H1 (cell line): ENCODE measurements at regions not wholly inside any gene's neighbourhood (a gene's known extent, or its start where the extent isn't known, plus 50 kb on each side); places are given as distances from the start of the nearest gene placed in this dataset.

Experiments
- HDAC2 ChIP-seq, 2 experiments: fragments of 300-600 bp in 1 of 2; sonication (generic) in 1 of 2; IDR thresholded peaks; 2 replicates each; pipeline ENCODE4 v1.6.1; 2011 to 2012; ENCODE audit warnings: low read depth in 2 of 2, low read length in 2 of 2, mild to moderate bottlenecking in 2 of 2, moderate library complexity in 2 of 2, borderline replicate concordance in 1 of 2, inconsistent platforms in 1 of 2
- HDAC6 ChIP-seq: IDR thresholded peaks from one replicate; pipeline ENCODE4 v1.7.1; 2012; ENCODE audit warnings: low read depth, mild to moderate bottlenecking, inconsistent platforms, low read length, moderate library complexity
- JUN ChIP-seq: IDR thresholded peaks from 2 replicates; pipeline ENCODE4 v1.6.1; 2011; ENCODE audit warnings: low read depth, mild to moderate bottlenecking, improper control_type of control experiment, low read length
- RAD21 ChIP-seq, 2 experiments: IDR thresholded peaks in 1 of 2; conservative IDR thresholded peaks in 1 of 2; 2 replicates each; pipeline ENCODE4 v1.6.1; 2011; ENCODE audit warnings: low read depth in 2 of 2, low read length in 2 of 2, improper control_type of control experiment in 1 of 2, inconsistent platforms in 1 of 2, mild to moderate bottlenecking in 1 of 2, moderate library complexity in 1 of 2
- RBBP5 ChIP-seq: IDR thresholded peaks from 2 replicates; pipeline ENCODE4 v1.7.1; 2012; ENCODE audit warnings: low read depth, mild to moderate bottlenecking, inconsistent platforms, low read length, moderate library complexity, borderline replicate concordance
- RFX5 ChIP-seq: IDR thresholded peaks from 2 replicates; pipeline ENCODE4 v1.6.1; 2011; ENCODE audit warnings: low read depth, low read length, improper control_type of control experiment, borderline replicate concordance
- RNF2 ChIP-seq: fragments of 200-900, 300-1000 bp; sonication (generic); IDR thresholded peaks from 2 replicates; pipeline ENCODE4 v1.7.1; 2016; ENCODE audit warnings: borderline replicate concordance, low read depth, mild to moderate bottlenecking, antibody characterized with exemption, low read length; ENCODE audit not compliant: poor library complexity, severe bottlenecking; ENCODE audit errors: missing control alignments
- RXRA ChIP-seq: IDR thresholded peaks from 2 replicates; pipeline ENCODE4 v1.6.1; 2011; ENCODE audit warnings: low read depth, mild to moderate bottlenecking, low read length, moderate library complexity; ENCODE audit not compliant: insufficient read depth
- SIRT6 ChIP-seq: IDR thresholded peaks from one replicate; pipeline ENCODE4 v1.7.1; 2012; ENCODE audit warnings: low read length, inconsistent platforms
- TAF7 ChIP-seq: optimal IDR thresholded peaks from 2 replicates; pipeline ENCODE3; 2011; ENCODE audit warnings: low read depth, mild to moderate bottlenecking, inconsistent platforms, low read length, moderate library complexity, borderline replicate concordance

DNA sequence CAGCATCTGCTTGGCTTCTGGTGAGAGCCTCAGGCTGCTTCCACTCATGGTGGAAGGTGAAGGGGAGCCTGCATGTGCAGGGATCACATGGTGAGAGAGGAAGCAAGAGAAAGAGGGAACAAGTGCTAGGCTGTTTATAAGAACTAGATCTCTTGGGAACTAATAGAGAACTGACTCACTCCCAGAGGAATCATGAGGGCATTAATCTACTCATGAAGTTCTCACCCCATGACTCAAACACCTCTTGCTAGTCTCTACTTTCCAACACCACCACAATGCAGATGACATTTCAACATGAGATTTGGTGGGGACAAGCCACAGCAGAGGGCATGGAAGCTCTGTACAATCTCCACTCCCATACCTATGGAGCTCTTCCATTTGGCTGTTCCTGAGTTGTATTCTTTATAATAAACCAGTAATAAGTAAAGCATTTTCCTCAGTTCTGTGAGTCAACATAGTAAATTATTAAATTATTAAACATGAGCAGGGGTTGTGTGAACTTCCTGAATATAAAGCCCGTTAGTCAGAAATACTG, 524.1 kb upstream of the NRSN1 start (continued):
- TF ChIP-seq JUN (no peak), RBBP5 (no peak), HDAC2 (IDR thresholded peaks at IDR 0.05; ENCODE audit: borderline replicate concordance in 1 of 2, low read depth in 2 of 2, low read length in 2 of 2) (no peak), HDAC6 (no peak), TAF7 (no peak), RNF2 (no peak), RFX5 (no peak), RXRA (no peak), RAD21 (IDR thresholded peaks at IDR 0.05 in 1 of 2, conservative IDR thresholded peaks at IDR 0.05 in 1 of 2; ENCODE audit: low read depth in 2 of 2, low read length in 2 of 2) (no peak), SIRT6 (no peak)
